ENCODE measurements at regions not wholly inside any gene's neighbourhood (a gene's known extent, or its start where the extent isn't known, plus 50 kb on each side); places are given as distances from the start of the nearest gene placed in this dataset.

DNA sequence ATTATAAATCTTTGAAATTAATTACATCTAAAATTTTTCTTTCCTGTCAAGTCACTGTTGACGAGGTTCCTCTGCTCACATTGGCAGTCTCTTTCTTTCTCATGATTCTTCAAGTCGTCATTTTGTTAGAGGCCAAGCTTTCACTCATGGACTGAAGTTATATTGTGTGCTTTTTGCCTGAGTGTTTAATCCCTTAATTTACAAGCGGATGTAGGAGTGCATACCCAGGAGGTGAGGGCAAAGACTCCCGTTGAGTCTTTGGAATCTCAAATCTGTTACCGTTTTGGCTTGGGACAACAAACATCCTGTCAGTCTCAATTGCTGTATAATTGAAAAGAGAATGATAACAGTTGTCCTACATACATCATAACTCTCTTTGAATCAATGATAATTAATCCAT, 345.0 kb downstream of the TRIML1 start:
- no peak overlapping the region for H3K4me3 ChIP-seq (ENCODE audit: low read depth, low read length)
- TF ChIP-seq, protein P1, sequence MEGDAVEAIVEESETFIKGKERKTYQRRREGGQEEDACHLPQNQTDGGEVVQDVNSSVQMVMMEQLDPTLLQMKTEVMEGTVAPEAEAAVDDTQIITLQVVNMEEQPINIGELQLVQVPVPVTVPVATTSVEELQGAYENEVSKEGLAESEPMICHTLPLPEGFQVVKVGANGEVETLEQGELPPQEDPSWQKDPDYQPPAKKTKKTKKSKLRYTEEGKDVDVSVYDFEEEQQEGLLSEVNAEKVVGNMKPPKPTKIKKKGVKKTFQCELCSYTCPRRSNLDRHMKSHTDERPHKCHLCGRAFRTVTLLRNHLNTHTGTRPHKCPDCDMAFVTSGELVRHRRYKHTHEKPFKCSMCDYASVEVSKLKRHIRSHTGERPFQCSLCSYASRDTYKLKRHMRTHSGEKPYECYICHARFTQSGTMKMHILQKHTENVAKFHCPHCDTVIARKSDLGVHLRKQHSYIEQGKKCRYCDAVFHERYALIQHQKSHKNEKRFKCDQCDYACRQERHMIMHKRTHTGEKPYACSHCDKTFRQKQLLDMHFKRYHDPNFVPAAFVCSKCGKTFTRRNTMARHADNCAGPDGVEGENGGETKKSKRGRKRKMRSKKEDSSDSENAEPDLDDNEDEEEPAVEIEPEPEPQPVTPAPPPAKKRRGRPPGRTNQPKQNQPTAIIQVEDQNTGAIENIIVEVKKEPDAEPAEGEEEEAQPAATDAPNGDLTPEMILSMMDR (IDR thresholded peaks at IDR 0.05; ENCODE audit: insufficient read depth, low read length, missing control alignments): no peak
- no peak for DNase-seq (ENCODE audit: low read depth, low spot score)
- ChIA-PET CTCF (interaction anchor here (1.0 kb wide), 1 partner anchor 9 kb away, joined by 3 read pairs; no protein-coding TSS in a partner anchor), POLR2A (no interaction called here)

DNA sequence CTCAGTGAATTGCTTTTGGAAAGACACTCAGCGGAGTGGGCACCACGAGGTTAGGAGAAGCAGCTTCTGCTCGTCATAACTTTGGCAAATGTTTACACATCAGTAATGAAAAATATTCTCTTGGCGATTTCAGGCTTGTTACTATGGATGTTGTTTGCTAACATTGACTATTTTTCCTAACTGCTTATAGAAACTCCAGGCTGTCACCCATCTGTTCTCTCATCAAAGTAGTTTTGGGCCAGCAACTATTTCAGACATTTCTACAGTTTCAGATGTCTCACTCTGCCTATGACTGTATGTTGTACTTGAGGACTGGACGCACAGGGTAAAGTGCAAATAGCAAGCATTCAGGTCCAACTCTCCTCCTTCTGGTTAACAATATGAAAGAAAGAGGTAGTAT, 346.7 kb downstream of the TRIML1 start:
- no peak for DNase-seq (ENCODE audit: low read depth, low spot score)
- H3K4me3 ChIP-seq (ENCODE audit: low read depth, low read length): no peak overlapping the region
- ChIA-PET CTCF (no interaction called here), POLR2A (no interaction called here)
- TF ChIP-seq, protein P1 (IDR thresholded peaks at IDR 0.05; ENCODE audit: insufficient read depth, low read length, missing control alignments): no peak

DNA sequence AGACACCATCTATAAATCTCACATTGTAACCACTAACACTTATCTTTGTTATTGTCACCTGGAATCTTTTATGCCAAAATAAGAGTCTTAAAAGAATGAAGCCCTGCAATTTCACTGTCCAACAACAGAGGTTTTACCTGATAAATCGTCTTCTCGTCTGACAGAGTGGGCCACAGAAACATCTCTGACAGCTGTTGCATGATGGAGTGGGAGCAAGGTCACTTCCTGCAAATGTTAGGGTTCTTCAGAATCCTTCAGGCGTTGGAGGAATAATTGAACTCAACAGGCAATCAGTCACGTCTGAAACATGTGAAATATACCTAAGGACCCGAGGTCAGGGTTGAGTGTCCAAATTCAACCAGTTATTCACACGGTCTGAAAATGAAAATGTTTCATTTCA, 353.6 kb downstream of the TRIML1 start:
- no peak overlapping the region for H3K4me3 ChIP-seq (ENCODE audit: low read depth, low read length)
- ChIA-PET CTCF (no interaction called here), POLR2A (no interaction called here)
- no peak for DNase-seq (ENCODE audit: low read depth, low spot score)
- TF ChIP-seq, protein P1 (IDR thresholded peaks at IDR 0.05; ENCODE audit: insufficient read depth, low read length, missing control alignments): no peak

DNA sequence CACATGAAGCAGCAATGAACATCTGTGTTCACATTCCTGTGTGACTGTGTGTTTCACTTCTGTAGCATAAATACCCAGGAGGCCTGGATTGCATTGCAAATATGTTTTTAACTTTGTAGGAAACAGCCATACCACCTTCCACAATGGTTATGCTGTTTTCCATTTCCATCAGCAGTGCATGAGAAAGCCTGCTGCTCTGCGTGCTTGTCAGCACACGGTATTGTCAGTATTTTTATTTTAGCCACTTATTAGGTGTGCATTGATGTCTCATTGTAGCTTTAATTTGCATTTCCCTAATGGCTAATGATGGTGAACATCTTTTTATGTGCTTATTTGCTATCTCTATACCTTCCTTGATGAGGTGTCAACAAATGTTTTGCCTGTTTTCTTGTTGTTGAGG, 355.9 kb downstream of the TRIML1 start:
- DNase-seq (ENCODE audit: low read depth, low spot score): no peak
- POLR2A ChIA-PET: no interaction called here
- TF ChIP-seq, protein P1 (IDR thresholded peaks at IDR 0.05; ENCODE audit: insufficient read depth, low read length, missing control alignments): no peak
- H3K4me3 ChIP-seq (ENCODE audit: low read depth, low read length): no peak overlapping the region
- CTCF ChIA-PET: interaction anchor here (0.8 kb wide), 1 partner anchor 32 kb away, joined by 3 read pairs; no protein-coding TSS in a partner anchor

DNA sequence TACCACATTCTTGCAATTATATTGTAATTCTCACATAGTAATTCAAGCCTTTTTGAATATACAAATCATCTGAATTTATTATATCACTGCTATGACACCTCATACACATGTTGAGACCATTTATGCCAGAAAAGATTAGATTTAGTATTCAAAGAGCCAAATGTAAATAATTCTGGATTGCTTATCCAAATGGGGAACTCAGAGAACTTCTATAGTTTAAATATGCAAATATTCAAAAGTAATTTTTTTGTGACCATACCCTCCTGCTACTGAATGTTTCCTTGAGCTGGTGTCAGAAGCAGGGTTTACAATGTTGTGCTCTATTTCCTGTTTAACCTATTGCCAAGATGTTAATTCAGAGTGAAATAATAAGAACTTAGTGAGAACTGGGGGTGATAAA, 372.2 kb downstream of the TRIML1 start:
- TF ChIP-seq, protein P1 (IDR thresholded peaks at IDR 0.05; ENCODE audit: insufficient read depth, low read length, missing control alignments): no peak
- ChIA-PET CTCF (no interaction called here), POLR2A (no interaction called here)
- H3K4me3 ChIP-seq (ENCODE audit: low read depth, low read length): no peak overlapping the region
- no peak for DNase-seq (ENCODE audit: low read depth, low spot score)

DNA sequence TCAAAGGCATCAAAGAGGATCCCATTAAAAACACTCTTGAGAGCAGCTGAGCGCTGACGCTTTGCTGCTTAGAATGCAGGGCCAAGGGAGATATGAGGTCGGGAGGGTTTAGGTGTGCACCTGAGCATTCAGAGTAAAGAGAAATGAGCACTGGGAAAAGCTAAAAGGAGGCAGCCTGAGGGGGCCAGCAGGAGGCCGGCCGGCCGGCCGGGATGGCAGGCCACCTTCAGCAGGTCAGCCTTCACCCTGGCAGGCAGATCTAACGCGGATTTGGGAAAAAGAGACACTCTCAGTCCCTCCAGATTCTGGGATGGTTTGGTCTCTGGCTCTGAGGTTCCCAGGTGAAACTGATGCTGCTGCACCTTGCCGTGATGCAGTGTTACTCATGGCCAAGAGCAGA, 393.5 kb downstream of the TRIML1 start:
- no peak for DNase-seq (ENCODE audit: low read depth, low spot score)
- no peak overlapping the region for H3K4me3 ChIP-seq (ENCODE audit: low read depth, low read length)
- POLR2A ChIA-PET: no interaction called here
- TF ChIP-seq, protein P1 (IDR thresholded peaks at IDR 0.05; ENCODE audit: insufficient read depth, low read length, missing control alignments): no peak
- CTCF ChIA-PET: no interaction called here
